HepG2 (cell line): ENCODE measurements at regions not wholly inside any gene's neighbourhood (a gene's known extent, or its start where the extent isn't known, plus 50 kb on each side); places are given as distances from the start of the nearest gene placed in this dataset.

ENCODE experiments used
- ATAC-seq: fragments of 200-7000 bp; cut with Tn5 transposase; 3 replicates; pipeline ENCODE4 v1.9.1; 2020; ENCODE audit warnings: mild to moderate bottlenecking, moderate library complexity
- BruUV-seq: library from RNA; stranded (reverse); fragments of 400-500 nt; replicated peaks from 2 replicates; lab custom pipeline; 2021; lab: Mats Ljungman, UMichigan
- CTCF ChIA-PET: fragments of 300-600 bp; formaldehyde crosslinking; extraction: SDS; loops from one replicate; lab custom pipeline; 2021; ENCODE audit warnings: low total read pairs, inconsistent platforms, low intra/inter-chr PET ratio; lab: Yijun Ruan, JAX
- POLR2A ChIA-PET: fragments of 350-600 bp; sonication (Branson Sonifier 250); formaldehyde crosslinking; loops from one replicate; lab custom pipeline; 2020; ENCODE audit warnings: antibody characterized with exemption, inconsistent platforms; lab: Yijun Ruan, JAX
- DNase-seq: peaks from one replicate; pipeline ENCODE4 v3.0.0-alpha.2; 2015; ENCODE audit warnings: low spot score
- FAIRE-seq: peaks from 3 replicates; lab custom pipeline; 2011; peaks lifted over from hg19 to GRCh38; lab: Jason Lieb, UNC
- H2AFZ ChIP-seq: one replicate; pipeline ENCODE4 v1.6.1; 2011; ENCODE audit warnings: low read length, inconsistent platforms
- H3K27ac ChIP-seq: fragments of 300-600 bp; 3 replicates; pipeline ENCODE4 v1.8.0; 2011; ENCODE audit warnings: mixed run types, mild to moderate bottlenecking, mixed read lengths, low read length, inconsistent platforms; ENCODE audit not compliant: insufficient read depth; ENCODE audit errors: extremely low read length
- H3K27me3 ChIP-seq, 2 experiments: fragments of 200-600 bp in 1 of 2; 2 replicates in 1 of 2; 3 replicates in 1 of 2; pipeline versions ENCODE4 v1.6.0 to v1.8.0; 2011; ENCODE audit warnings: low read length in 2 of 2, mild to moderate bottlenecking in 2 of 2, moderate library complexity in 2 of 2, inconsistent platforms in 1 of 2; ENCODE audit not compliant: insufficient read depth in 2 of 2, control insufficient read depth in 1 of 2
- H3K36me3 ChIP-seq, 2 experiments: fragments of 200-600 bp in 1 of 2; replicated peaks in 1 of 2; 2 replicates in 1 of 2; 3 replicates in 1 of 2; pipeline versions ENCODE4 v1.5.1 to v1.8.0; 2011; ENCODE audit warnings: low read length in 2 of 2, inconsistent platforms in 1 of 2; ENCODE audit not compliant: insufficient read depth in 2 of 2, control insufficient read depth in 1 of 2
- H3K4me1 ChIP-seq: 2 replicates; pipeline ENCODE4 v1.5.1; 2012; ENCODE audit warnings: low read length, inconsistent platforms; ENCODE audit not compliant: insufficient read depth
- H3K4me2 ChIP-seq: 2 replicates; pipeline ENCODE4 v1.6.0; 2011; ENCODE audit warnings: low read depth, low read length, inconsistent platforms
- H3K4me3 ChIP-seq, 3 experiments: fragments of 200-600 bp in 1 of 3; sonication (generic), shearing (Covaris generic) in 1 of 3; replicated peaks in 1 of 3; 2 replicates each; pipeline ENCODE4 v1.5.1; 2011 to 2016; ENCODE audit warnings: low read length in 3 of 3, inconsistent platforms in 2 of 3, low read depth in 2 of 3, mild to moderate bottlenecking in 2 of 3, control low read depth in 1 of 3, mixed read lengths in 1 of 3; ENCODE audit not compliant: insufficient read depth in 1 of 3
- H3K79me2 ChIP-seq: one replicate; pipeline ENCODE4 v1.6.1; 2011; ENCODE audit warnings: low read length, inconsistent platforms; ENCODE audit not compliant: insufficient read depth
- H3K9ac ChIP-seq: 2 replicates; pipeline ENCODE4 v1.6.0; 2011; ENCODE audit warnings: mild to moderate bottlenecking, low read depth, low read length, inconsistent platforms; ENCODE audit not compliant: insufficient read depth
- H3K9me3 ChIP-seq: 2 replicates; pipeline ENCODE4 v1.5.1; 2012; ENCODE audit warnings: mild to moderate bottlenecking, low read length
- H4K20me1 ChIP-seq: 2 replicates; pipeline ENCODE4 v1.6.0; 2011; ENCODE audit warnings: inconsistent platforms, mild to moderate bottlenecking, low read length, moderate library complexity; ENCODE audit not compliant: insufficient read depth
- ARNT2 ChIP-seq: sonication (generic); formaldehyde crosslinking; IDR thresholded peaks from 2 replicates; pipeline ENCODE4 v1.8.0; 2022; ENCODE audit warnings: mild to moderate bottlenecking, low read depth, missing genetic modification reagents, moderate library complexity
- DNMT1 ChIP-seq: sonication (generic); formaldehyde crosslinking; IDR thresholded peaks from 2 replicates; pipeline ENCODE4 v1.5.1; 2020; ENCODE audit warnings: mild to moderate bottlenecking, missing genetic modification reagents
- GPN1 ChIP-seq: sonication (generic); formaldehyde crosslinking; IDR thresholded peaks from 2 replicates; pipeline ENCODE4 v1.5.1; 2020; ENCODE audit warnings: missing genetic modification reagents, borderline replicate concordance
- GZF1 ChIP-seq: sonication (generic); formaldehyde crosslinking; IDR thresholded peaks from 2 replicates; pipeline ENCODE4 v1.5.1; 2020; ENCODE audit warnings: mild to moderate bottlenecking, missing genetic modification reagents
- IRF2 ChIP-seq: IDR thresholded peaks from 2 replicates; pipeline ENCODE4 v1.6.1; 2018; ENCODE audit warnings: missing genetic modification reagents, missing compliant biosample characterization
- MTF2 ChIP-seq: sonication (generic); formaldehyde crosslinking; IDR thresholded peaks from 2 replicates; pipeline ENCODE4 v1.5.0; 2020; ENCODE audit warnings: missing genetic modification reagents, borderline replicate concordance
- NFATC3 ChIP-seq: sonication (generic); formaldehyde crosslinking; IDR thresholded peaks from 2 replicates; pipeline ENCODE4 v1.5.1; 2020; ENCODE audit warnings: mild to moderate bottlenecking, missing genetic modification reagents
- NFE2 ChIP-seq: sonication (generic); formaldehyde crosslinking; IDR thresholded peaks from 2 replicates; pipeline ENCODE4 v1.4.0; 2020; ENCODE audit warnings: missing genetic modification reagents
- POGZ ChIP-seq: sonication (generic); formaldehyde crosslinking; IDR thresholded peaks from 2 replicates; pipeline ENCODE4 v1.4.0; 2020; ENCODE audit warnings: mild to moderate bottlenecking, missing genetic modification reagents
- PRPF4 ChIP-seq: fragments of 200-400 bp; formaldehyde crosslinking; IDR thresholded peaks from 2 replicates; pipeline ENCODE4 v1.6.1; 2016; ENCODE audit warnings: low read length, low read depth; ENCODE audit not compliant: poor library complexity, severe bottlenecking
- RBM39 ChIP-seq: fragments of 200-400 bp; formaldehyde crosslinking; IDR thresholded peaks from one replicate; pipeline ENCODE4 v1.6.1; 2018; ENCODE audit warnings: antibody characterized with exemption, mild to moderate bottlenecking, low read depth, low read length; ENCODE audit not compliant: poor library complexity, severe bottlenecking
- REPIN1 ChIP-seq: sonication (generic); formaldehyde crosslinking; IDR thresholded peaks from 2 replicates; pipeline ENCODE4 v1.8.0; 2022; ENCODE audit warnings: missing genetic modification reagents, low read depth, mild to moderate bottlenecking, borderline replicate concordance
- STAG1 ChIP-seq: sonication (generic); formaldehyde crosslinking; IDR thresholded peaks from 2 replicates; pipeline ENCODE4 v1.4.0; 2020; ENCODE audit warnings: missing genetic modification reagents
- ZBTB8A ChIP-seq: sonication (generic); formaldehyde crosslinking; IDR thresholded peaks from 2 replicates; pipeline ENCODE4 v1.4.0; 2020; ENCODE audit warnings: mild to moderate bottlenecking, low read depth, missing genetic modification reagents, borderline replicate concordance
- ZC3H13 ChIP-seq: sonication (generic); formaldehyde crosslinking; IDR thresholded peaks from 2 replicates; pipeline ENCODE4 v1.8.1; 2023; ENCODE audit warnings: mild to moderate bottlenecking, missing genetic modification reagents, moderate library complexity
- ZNF790 ChIP-seq: sonication (generic); formaldehyde crosslinking; IDR thresholded peaks from 2 replicates; pipeline ENCODE4 v1.8.0; 2022; ENCODE audit warnings: missing genetic modification reagents, mild to moderate bottlenecking, borderline replicate concordance
- ZNF879 ChIP-seq: sonication (generic); formaldehyde crosslinking; IDR thresholded peaks from 2 replicates; pipeline ENCODE4 v1.8.1; 2023; ENCODE audit warnings: missing genetic modification reagents
- WGBS: methylation state at CpG from one replicate; pipeline ENCODE4 v1.1.6; 2017; ENCODE audit warnings: low lambda C conversion rate; 5-methylcytosine and 5-hydroxymethylcytosine counted together
- in situ Hi-C: cut with HindIII; loops from 2 replicates; pipeline ENCODE4 v1.10.0; 2017; ENCODE audit warnings: low pct_unique_long_range_greater_than_20kb; ENCODE audit not compliant: extremely low pct_ligation_motif_present
- intact Hi-C: fragments of 100-400 bp; cut with micrococcal nuclease; formaldehyde crosslinking; loops from one replicate; pipeline ENCODE4 v1.10.0; 2022; ENCODE audit not compliant: unreplicated experiment
- TF ChIP-seq, protein P1 (sequence below): sonication (generic); formaldehyde crosslinking; conservative IDR thresholded peaks from 2 replicates; pipeline ENCODE4 v1.4.0; 2020; ENCODE audit warnings: missing genetic modification reagents
- TF ChIP-seq, protein P2 (sequence below): sonication (generic); formaldehyde crosslinking; IDR thresholded peaks from 2 replicates; pipeline ENCODE4 v1.5.0; 2020; ENCODE audit warnings: mild to moderate bottlenecking, missing genetic modification reagents
- TF ChIP-seq, protein P3 (sequence below): sonication (generic); IDR thresholded peaks from 2 replicates; pipeline ENCODE4 v1.6.1; 2016; ENCODE audit warnings: low read depth, borderline replicate concordance

DNA sequence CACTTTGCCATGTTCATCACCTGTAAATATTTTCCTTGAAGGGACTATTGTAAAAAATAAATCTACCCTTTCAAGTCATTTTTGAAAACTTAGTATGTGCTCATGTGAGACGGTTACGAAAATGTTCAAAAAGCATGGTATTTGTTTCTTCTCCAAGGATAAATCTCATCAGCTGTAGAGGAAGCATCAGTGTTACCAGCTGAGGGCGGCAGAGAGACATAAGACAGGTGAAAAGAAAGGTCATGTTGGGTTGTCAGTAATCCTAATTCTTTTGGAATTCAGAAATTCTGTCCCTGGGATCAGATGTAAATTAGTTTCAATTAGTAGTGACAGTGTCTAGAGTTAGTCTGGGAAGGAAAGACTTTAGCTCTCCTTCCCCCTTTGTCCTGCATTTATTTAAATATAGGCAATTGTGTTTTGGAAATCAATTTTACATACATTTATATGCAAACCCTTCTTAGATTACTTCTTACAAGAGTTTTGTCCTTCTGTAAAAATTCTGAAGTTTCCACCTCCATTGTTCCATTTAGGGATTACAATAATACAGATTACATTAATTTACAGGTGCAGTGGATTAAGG, 791.9 kb upstream of the CDH6 start:
- ATAC-seq = peak; percentile 77
- H3K27me3 ChIP-seq = no peaks in the 10 kb centered on the region
- no peak overlapping the region for H2AFZ ChIP-seq
- no peaks in the 10 kb centered on the region for H3K9me3 ChIP-seq
- BruUV-seq = no TSS peak
- intact Hi-C loops (loop anchor here (1.0 kb wide), 3 partner anchors 219 to 831 kb away; no protein-coding TSS in a partner anchor), in situ Hi-C loops (loop anchor here (25.0 kb wide), 1 partner anchor 811 kb away; no protein-coding TSS in a partner anchor)
- FAIRE-seq = peak; percentile 70
- DNase-seq = peak; percentile 53
- H3K36me3 ChIP-seq = no peaks in the 10 kb centered on the region
- ChIA-PET CTCF (interaction anchor here (1.3 to 1.8 kb wide), 4 partner anchors 97 to 831 kb away, joined by 3 to 6 read pairs (median 4); no protein-coding TSS in a partner anchor), POLR2A (no interaction called here)
- H3K27ac ChIP-seq = no peak overlapping the region
- no peak overlapping the region for H3K9ac ChIP-seq
- H4K20me1 ChIP-seq = no peaks in the 10 kb centered on the region
- 0% methylated on average over 3 of the region's 3 CpGs for WGBS
- H3K4me3 ChIP-seq = no peak overlapping the region
- no peaks in the 10 kb centered on the region for H3K79me2 ChIP-seq
- H3K4me1 ChIP-seq = no peaks in the 10 kb centered on the region
- no peak overlapping the region for H3K4me2 ChIP-seq
- TF ChIP-seq IRF2 (CRISPR knock-in tag) (no peak), ARNT2 (no peak), ZNF879 (CRISPR knock-in tag) (no peak), NFATC3 (CRISPR knock-in tag) (no peak), REPIN1 (no peak), GZF1 (CRISPR knock-in tag) (no peak), ZC3H13 (CRISPR knock-in tag) (no peak), RBM39 (no peak), MTF2 (CRISPR knock-in tag) (no peak), DNMT1 (no peak), STAG1 (CRISPR knock-in tag) (peak; percentile 93), POGZ (CRISPR knock-in tag) (no peak), ZBTB8A (CRISPR knock-in tag) (no peak), ZNF790 (no peak), PRPF4 (no peak), GPN1 (no peak), NFE2 (no peak)
- TF ChIP-seq, protein P1, sequence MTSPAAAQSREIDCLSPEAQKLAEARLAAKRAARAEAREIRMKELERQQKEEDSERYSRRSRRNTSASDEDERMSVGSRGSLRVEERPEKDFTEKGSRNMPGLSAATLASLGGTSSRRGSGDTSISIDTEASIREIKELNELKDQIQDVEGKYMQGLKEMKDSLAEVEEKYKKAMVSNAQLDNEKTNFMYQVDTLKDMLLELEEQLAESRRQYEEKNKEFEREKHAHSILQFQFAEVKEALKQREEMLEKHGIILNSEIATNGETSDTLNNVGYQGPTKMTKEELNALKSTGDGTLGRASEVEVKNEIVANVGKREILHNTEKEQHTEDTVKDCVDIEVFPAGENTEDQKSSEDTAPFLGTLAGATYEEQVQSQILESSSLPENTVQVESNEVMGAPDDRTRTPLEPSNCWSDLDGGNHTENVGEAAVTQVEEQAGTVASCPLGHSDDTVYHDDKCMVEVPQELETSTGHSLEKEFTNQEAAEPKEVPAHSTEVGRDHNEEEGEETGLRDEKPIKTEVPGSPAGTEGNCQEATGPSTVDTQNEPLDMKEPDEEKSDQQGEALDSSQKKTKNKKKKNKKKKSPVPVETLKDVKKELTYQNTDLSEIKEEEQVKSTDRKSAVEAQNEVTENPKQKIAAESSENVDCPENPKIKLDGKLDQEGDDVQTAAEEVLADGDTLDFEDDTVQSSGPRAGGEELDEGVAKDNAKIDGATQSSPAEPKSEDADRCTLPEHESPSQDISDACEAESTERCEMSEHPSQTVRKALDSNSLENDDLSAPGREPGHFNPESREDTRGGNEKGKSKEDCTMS (CRISPR knock-in tag) = no peak
- TF ChIP-seq, protein P2, sequence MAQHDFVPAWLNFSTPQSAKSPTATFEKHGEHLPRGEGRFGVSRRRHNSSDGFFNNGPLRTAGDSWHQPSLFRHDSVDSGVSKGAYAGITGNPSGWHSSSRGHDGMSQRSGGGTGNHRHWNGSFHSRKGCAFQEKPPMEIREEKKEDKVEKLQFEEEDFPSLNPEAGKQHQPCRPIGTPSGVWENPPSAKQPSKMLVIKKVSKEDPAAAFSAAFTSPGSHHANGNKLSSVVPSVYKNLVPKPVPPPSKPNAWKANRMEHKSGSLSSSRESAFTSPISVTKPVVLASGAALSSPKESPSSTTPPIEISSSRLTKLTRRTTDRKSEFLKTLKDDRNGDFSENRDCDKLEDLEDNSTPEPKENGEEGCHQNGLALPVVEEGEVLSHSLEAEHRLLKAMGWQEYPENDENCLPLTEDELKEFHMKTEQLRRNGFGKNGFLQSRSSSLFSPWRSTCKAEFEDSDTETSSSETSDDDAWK = no peak
- TF ChIP-seq, protein P3, sequence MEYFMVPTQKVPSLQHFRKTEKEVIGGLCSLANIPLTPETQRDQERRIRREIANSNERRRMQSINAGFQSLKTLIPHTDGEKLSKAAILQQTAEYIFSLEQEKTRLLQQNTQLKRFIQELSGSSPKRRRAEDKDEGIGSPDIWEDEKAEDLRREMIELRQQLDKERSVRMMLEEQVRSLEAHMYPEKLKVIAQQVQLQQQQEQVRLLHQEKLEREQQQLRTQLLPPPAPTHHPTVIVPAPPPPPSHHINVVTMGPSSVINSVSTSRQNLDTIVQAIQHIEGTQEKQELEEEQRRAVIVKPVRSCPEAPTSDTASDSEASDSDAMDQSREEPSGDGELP = peak; percentile 57; the same call in 1 of the 2 replicates
